WTC11 (cell line): ENCODE measurements at regions not wholly inside any gene's neighbourhood (a gene's known extent, or its start where the extent isn't known, plus 50 kb on each side); places are given as distances from the start of the nearest gene placed in this dataset.

Experiments
- ELF4 ChIP-seq: sonication (generic); formaldehyde crosslinking; IDR thresholded peaks from 2 replicates; pipeline ENCODE4 v1.8.1; 2022; ENCODE audit warnings: low read depth, mild to moderate bottlenecking, moderate library complexity, missing genetic modification reagents
- ETV6 ChIP-seq: sonication (generic); formaldehyde crosslinking; IDR thresholded peaks from 2 replicates; pipeline ENCODE4 v1.8.1; 2022; ENCODE audit warnings: mild to moderate bottlenecking, missing genetic modification reagents
- MYBL2 ChIP-seq: sonication (generic); formaldehyde crosslinking; IDR thresholded peaks from 2 replicates; pipeline ENCODE4 v1.8.1; 2023; ENCODE audit warnings: mild to moderate bottlenecking, moderate library complexity, missing genetic modification reagents
- SOX15 ChIP-seq: fragments of 250-450 bp; sonication (Bioruptor Pico); IDR thresholded peaks from 2 replicates; pipeline ENCODE4 v1.9.0; 2021; ENCODE audit warnings: mild to moderate bottlenecking
- ZBTB21 ChIP-seq: sonication (generic); formaldehyde crosslinking; IDR thresholded peaks from 2 replicates; pipeline ENCODE4 v1.8.1; 2023; ENCODE audit warnings: mild to moderate bottlenecking, missing genetic modification reagents, borderline replicate concordance
- TF ChIP-seq, protein P1 (sequence below): sonication (generic); formaldehyde crosslinking; IDR thresholded peaks from 2 replicates; pipeline ENCODE4 v1.8.1; 2022; ENCODE audit warnings: low read depth, mild to moderate bottlenecking, moderate library complexity, missing genetic modification reagents, borderline replicate concordance
- TF ChIP-seq, protein P2 (sequence below): fragments of 200-600 bp; IDR thresholded peaks from 2 replicates; pipeline ENCODE4 v1.8.0; 2022; ENCODE audit warnings: antibody characterized with exemption
- TF ChIP-seq, protein P3 (sequence below): sonication (generic); formaldehyde crosslinking; conservative IDR thresholded peaks from 2 replicates; pipeline ENCODE4 v1.8.1; 2022; ENCODE audit warnings: mild to moderate bottlenecking, missing genetic modification reagents
- TF ChIP-seq, protein P4 (sequence below): sonication (generic); formaldehyde crosslinking; IDR thresholded peaks from 2 replicates; pipeline ENCODE4 v1.8.1; 2023; ENCODE audit warnings: mild to moderate bottlenecking, moderate library complexity, missing genetic modification reagents
- TF ChIP-seq, protein P5 (sequence below): sonication (generic); formaldehyde crosslinking; IDR thresholded peaks from 2 replicates; pipeline ENCODE4 v1.8.1; 2022; ENCODE audit warnings: mild to moderate bottlenecking, missing genetic modification reagents, moderate library complexity, borderline replicate concordance
- TF ChIP-seq, protein P6 (sequence below): sonication (generic); formaldehyde crosslinking; IDR thresholded peaks from 2 replicates; pipeline ENCODE4 v1.8.1; 2023; ENCODE audit warnings: mild to moderate bottlenecking, missing genetic modification reagents

DNA sequence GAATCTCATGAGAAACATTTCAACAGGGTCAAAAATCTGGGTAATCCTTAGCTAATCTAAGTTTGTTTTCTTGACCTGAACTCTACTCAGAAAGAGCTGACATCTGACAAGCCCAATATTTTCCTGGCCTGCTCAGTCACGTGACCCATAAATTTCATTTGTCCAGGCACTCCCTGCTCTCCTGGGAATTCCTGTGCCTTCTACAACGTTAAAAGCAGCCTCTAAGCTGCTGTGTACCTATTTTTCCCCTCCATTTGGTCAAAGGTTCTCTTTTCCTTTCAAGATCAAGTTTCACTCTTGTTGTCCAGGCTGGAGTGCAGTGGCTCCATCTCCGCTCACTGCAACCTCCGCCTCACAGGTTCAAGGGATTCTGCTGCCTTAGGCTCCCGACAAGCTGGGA lies 148.8 kb upstream of the ABCA1 start:
- TF ChIP-seq, protein P1, sequence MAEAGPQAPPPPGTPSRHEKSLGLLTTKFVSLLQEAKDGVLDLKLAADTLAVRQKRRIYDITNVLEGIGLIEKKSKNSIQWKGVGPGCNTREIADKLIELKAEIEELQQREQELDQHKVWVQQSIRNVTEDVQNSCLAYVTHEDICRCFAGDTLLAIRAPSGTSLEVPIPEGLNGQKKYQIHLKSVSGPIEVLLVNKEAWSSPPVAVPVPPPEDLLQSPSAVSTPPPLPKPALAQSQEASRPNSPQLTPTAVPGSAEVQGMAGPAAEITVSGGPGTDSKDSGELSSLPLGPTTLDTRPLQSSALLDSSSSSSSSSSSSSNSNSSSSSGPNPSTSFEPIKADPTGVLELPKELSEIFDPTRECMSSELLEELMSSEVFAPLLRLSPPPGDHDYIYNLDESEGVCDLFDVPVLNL (CRISPR knock-in tag) = no peak
- TF ChIP-seq, protein P2, sequence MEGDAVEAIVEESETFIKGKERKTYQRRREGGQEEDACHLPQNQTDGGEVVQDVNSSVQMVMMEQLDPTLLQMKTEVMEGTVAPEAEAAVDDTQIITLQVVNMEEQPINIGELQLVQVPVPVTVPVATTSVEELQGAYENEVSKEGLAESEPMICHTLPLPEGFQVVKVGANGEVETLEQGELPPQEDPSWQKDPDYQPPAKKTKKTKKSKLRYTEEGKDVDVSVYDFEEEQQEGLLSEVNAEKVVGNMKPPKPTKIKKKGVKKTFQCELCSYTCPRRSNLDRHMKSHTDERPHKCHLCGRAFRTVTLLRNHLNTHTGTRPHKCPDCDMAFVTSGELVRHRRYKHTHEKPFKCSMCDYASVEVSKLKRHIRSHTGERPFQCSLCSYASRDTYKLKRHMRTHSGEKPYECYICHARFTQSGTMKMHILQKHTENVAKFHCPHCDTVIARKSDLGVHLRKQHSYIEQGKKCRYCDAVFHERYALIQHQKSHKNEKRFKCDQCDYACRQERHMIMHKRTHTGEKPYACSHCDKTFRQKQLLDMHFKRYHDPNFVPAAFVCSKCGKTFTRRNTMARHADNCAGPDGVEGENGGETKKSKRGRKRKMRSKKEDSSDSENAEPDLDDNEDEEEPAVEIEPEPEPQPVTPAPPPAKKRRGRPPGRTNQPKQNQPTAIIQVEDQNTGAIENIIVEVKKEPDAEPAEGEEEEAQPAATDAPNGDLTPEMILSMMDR = no peak
- TF ChIP-seq ZBTB21 (no peak), ELF4 (CRISPR knock-in tag) (no peak), ETV6 (CRISPR knock-in tag) (no peak), MYBL2 (CRISPR knock-in tag) (no peak), SOX15 (CRISPR knock-in tag) (no peak)
- TF ChIP-seq, protein P3, sequence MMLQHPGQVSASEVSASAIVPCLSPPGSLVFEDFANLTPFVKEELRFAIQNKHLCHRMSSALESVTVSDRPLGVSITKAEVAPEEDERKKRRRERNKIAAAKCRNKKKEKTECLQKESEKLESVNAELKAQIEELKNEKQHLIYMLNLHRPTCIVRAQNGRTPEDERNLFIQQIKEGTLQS (CRISPR knock-in tag) = no peak
- TF ChIP-seq, protein P4, sequence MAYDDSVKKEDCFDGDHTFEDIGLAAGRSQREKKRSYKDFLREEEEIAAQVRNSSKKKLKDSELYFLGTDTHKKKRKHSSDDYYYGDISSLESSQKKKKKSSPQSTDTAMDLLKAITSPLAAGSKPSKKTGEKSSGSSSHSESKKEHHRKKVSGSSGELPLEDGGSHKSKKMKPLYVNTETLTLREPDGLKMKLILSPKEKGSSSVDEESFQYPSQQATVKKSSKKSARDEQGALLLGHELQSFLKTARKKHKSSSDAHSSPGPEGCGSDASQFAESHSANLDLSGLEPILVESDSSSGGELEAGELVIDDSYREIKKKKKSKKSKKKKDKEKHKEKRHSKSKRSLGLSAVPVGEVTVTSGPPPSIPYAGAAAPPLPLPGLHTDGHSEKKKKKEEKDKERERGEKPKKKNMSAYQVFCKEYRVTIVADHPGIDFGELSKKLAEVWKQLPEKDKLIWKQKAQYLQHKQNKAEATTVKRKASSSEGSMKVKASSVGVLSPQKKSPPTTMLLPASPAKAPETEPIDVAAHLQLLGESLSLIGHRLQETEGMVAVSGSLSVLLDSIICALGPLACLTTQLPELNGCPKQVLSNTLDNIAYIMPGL (CRISPR knock-in tag) = no peak
- TF ChIP-seq, protein P5, sequence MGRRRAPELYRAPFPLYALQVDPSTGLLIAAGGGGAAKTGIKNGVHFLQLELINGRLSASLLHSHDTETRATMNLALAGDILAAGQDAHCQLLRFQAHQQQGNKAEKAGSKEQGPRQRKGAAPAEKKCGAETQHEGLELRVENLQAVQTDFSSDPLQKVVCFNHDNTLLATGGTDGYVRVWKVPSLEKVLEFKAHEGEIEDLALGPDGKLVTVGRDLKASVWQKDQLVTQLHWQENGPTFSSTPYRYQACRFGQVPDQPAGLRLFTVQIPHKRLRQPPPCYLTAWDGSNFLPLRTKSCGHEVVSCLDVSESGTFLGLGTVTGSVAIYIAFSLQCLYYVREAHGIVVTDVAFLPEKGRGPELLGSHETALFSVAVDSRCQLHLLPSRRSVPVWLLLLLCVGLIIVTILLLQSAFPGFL (CRISPR knock-in tag) = no peak
- TF ChIP-seq, protein P6, sequence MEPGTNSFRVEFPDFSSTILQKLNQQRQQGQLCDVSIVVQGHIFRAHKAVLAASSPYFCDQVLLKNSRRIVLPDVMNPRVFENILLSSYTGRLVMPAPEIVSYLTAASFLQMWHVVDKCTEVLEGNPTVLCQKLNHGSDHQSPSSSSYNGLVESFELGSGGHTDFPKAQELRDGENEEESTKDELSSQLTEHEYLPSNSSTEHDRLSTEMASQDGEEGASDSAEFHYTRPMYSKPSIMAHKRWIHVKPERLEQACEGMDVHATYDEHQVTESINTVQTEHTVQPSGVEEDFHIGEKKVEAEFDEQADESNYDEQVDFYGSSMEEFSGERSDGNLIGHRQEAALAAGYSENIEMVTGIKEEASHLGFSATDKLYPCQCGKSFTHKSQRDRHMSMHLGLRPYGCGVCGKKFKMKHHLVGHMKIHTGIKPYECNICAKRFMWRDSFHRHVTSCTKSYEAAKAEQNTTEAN (CRISPR knock-in tag) = no peak
